Retina (tissue), 1 donor: ENCODE measurements at regions not wholly inside any gene's neighbourhood (a gene's known extent, or its start where the extent isn't known, plus 50 kb on each side); places are given as distances from the start of the nearest gene placed in this dataset.

ENCODE experiments used
- DNase-seq: peaks from one replicate; pipeline ENCODE4 v3.0.0-alpha.2; 2016

DNA sequence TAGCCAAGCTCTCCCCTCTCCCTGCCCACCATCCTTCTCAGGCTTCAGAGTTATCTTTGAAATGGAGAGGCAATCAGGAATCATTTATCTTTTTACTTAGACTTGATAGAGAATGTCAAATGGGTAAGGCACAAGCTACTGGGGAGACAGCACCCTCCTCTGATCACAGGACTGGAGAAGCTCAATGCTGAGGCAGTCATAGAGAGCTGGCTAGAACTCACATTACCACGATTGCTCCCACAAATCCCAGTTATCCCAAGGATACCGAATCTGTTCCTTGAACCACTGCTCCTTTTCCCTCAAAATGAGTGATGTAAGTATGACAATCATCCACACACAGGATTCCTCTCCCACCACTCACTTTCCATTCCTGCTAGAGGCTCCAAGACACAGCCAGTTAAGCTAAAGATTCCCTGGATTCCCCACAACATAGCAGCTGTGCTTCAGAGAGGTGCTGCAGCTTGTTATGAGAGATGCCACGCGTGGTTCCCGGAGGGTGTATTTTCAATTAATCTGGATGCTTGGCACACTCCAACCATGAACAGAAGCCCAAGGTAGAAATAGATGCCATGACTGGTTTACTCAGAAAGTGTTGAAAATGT lies 96.2 kb upstream of the VGLL2 start:
- DNase-seq: no peak

- DNase-seq: no peak
These were observed 95.5 kb upstream of the VGLL2 start for GRCh38 chr6:117169781-117170281.

GRCh38 chr6:117174835-117175360 lies 90.5 kb upstream of the VGLL2 start:
- no peak for DNase-seq

GRCh38 chr6:117188627-117189201 lies 76.6 kb upstream of the VGLL2 start:
- DNase-seq: no peak

GRCh38 chr6:117191009-117191408 lies 74.3 kb upstream of the VGLL2 start:
- DNase-seq: no peak

DNA sequence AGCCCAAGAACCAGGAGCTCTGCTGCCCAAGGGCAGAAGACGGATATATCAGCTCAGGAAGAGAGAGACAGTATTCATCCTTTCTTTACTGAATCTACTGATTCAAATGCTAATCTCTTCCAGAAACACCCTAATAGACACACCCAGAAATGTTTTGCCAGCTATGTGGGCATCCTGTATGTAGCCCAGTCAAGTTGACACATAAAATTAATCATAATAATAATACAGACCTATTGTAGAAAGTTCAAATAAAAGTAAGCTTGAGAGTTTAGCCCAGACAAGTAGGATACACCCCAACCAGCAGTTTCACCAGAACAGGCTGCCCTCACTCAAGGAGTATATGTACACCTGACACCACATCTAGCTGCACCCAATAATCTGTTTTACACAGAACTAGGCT lies 73.9 kb upstream of the VGLL2 start:
- no peak for DNase-seq

DNA sequence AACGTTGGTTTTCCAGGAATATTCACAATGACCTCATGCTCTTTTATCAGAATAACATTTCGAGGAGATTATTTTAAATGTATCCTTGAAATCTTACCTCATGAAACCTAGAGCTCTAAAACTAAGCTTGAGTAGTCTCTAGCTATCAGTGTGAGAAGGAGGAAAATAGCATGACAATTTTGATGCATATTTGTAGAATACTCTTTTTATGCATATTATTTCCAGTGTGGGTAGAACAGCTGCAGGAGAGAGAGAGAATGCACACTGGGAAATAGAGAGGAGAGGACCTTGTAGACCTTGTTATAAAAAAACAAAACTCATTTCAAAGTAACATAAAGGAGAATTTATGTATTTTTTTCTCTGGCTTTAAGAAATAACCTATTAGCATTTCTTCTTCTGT lies 71.1 kb upstream of the VGLL2 start:
- DNase-seq: no peak

DNA sequence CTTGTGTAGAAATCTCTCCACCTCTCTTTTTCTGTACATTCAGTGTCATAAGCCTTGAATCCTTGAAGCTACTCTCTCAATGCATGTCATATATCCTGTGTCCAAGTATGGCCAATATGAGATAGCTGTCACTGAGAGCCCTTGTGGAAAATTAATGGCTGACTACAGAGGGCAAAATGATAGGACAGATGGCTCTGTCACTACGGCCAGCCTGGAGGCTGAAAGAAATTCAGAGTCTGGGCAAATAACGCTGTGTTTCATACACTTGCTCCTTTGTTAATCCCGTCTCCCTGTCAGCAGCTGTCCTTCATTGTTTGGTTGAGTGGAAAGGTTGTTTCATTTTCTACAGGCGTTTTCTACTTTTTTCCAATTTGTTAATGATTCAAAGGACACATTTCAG lies 70.4 kb upstream of the VGLL2 start:
- DNase-seq: peak; percentile 47

DNA sequence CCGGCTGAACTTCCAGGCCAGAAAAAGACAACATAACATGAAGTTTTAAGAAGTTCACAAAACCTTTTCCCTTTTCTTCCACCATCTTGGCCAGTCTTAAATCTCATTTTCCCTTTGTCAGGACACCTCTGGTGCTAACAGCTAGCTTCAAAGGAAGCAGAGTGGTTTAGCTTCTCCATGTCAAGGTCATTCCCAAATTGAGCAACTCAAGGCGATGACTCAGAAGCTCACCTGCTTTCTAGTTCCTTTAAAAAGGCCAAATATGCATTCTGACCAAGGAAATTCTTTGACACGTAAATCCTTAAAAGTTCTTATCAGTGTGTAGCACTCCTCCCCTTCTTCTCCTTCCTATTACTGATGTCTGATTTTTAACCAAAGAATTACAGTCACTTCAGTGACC lies 69.6 kb upstream of the VGLL2 start:
- peak; percentile 18 for DNase-seq

DNA sequence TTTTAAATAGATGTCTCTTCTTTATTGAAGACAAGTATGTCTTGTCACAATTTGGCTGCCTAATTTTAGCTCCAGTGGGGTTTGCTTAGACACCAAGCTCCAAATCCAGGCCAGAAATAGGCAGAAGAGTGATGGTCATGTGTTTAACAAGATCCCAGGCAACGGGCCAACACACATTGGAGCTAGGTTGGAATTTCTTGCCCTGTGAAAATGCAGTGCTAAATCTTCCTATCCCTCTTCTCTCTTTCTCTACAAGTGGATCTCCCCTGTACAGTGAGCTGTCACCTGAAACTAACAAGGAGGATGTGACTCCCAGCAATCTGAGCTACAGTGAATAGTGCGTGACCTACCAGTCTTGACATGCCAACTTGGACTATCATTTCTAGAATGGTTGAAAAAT lies 65.3 kb upstream of the VGLL2 start:
- no peak for DNase-seq

GRCh38 chr6:117204903-117205302 lies 60.5 kb upstream of the VGLL2 start:
- DNase-seq: no peak

GRCh38 chr6:117205876-117206275 lies 59.5 kb upstream of the VGLL2 start:
- no peak for DNase-seq

- DNase-seq: no peak
These were observed 58.8 kb upstream of the VGLL2 start for GRCh38 chr6:117206522-117206921.

- peak; percentile 28 for DNase-seq
These were observed 58.2 kb upstream of the VGLL2 start for GRCh38 chr6:117206944-117207687.

DNA sequence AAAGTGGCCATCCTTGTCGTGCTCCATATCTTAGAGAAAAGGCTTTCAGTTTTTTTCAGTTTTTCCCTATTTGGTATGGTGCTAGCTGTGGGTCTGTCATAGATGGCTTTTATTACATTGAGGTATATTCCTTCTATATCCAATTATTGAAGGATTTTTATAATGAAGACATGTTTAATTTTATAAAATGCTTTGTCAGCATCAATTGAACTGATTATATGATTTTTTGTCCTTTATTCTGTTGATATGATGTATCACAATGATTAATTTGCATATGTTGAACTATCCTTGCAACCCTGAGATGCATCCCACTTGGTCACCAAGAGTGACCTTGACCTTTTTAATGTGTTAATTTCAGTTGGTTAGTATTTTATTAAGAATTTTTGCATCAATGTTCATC lies 55.1 kb upstream of the VGLL2 start:
- no peak for DNase-seq

- no peak for DNase-seq
These were observed 49.8 kb upstream of the VGLL2 start for GRCh38 chr6:117215353-117216090.
